ENCODE measurements at regions not wholly inside any gene's neighbourhood (a gene's known extent, or its start where the extent isn't known, plus 50 kb on each side); places are given as distances from the start of the nearest gene placed in this dataset.

GRCh38 chr11:104306862-104307474 is 143.0 kb upstream of the PDGFD start:
- TF ChIP-seq POLR2A (IDR thresholded peaks at IDR 0.05) (no peak), CTCF (IDR thresholded peaks at IDR 0.05) (no peak)

All from ovary (tissue), 3 donors.